ENCODE measurements at regions not wholly inside any gene's neighbourhood (a gene's known extent, or its start where the extent isn't known, plus 50 kb on each side); places are given as distances from the start of the nearest gene placed in this dataset.

DNA sequence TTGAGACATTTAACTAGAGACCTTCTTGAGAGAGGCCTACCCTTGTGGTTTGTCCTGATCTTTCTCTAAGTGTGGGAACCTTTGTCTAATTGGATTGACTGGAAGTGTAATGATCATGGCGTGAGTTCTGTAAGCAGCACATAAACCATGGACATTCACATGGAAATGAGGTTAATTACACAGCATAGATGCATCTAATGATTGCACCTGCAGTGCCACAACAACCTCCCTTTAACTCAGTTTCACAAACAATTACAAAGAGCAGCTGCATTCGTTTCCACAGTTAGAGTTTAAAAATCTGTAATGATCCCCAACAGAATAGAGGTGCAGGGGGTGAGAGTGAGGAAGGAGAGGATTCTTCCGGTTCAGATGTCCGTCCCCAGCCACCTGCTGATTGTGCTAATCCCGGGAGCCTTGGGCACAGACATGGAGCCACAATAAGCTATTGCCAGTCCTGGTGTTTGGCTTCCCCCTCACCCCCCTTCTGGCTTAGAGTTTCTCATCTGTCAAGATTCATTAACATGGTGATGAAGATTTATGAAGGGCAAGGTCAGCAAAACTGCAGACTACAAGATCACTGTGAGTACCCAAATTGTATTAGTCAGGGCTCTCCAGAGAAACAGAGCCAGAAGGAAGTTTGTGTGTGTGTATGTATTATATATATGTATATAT lies 659.2 kb upstream of the SOX9 start:
- intact Hi-C loops (cut with DNase I) = no loop called here
- no peak overlapping the region for H3K4me3 ChIP-seq
- no peaks in the 10 kb centered on the region for H3K27me3 ChIP-seq
- H3K4me1 ChIP-seq = no peaks in the 10 kb centered on the region
- no peak for TF ChIP-seq POLR2A (IDR thresholded peaks at IDR 0.05)
- TF ChIP-seq, protein P1, sequence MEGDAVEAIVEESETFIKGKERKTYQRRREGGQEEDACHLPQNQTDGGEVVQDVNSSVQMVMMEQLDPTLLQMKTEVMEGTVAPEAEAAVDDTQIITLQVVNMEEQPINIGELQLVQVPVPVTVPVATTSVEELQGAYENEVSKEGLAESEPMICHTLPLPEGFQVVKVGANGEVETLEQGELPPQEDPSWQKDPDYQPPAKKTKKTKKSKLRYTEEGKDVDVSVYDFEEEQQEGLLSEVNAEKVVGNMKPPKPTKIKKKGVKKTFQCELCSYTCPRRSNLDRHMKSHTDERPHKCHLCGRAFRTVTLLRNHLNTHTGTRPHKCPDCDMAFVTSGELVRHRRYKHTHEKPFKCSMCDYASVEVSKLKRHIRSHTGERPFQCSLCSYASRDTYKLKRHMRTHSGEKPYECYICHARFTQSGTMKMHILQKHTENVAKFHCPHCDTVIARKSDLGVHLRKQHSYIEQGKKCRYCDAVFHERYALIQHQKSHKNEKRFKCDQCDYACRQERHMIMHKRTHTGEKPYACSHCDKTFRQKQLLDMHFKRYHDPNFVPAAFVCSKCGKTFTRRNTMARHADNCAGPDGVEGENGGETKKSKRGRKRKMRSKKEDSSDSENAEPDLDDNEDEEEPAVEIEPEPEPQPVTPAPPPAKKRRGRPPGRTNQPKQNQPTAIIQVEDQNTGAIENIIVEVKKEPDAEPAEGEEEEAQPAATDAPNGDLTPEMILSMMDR (IDR thresholded peaks at IDR 0.05) = no peak
- 63% methylated on average over 5 of the region's 5 CpGs for WGBS (ENCODE audit: insufficient coverage, low coverage, low lambda C conversion rate, missing lambda C conversion rate)
- no peaks in the 10 kb centered on the region for H3K9me3 ChIP-seq
- no peaks in the 10 kb centered on the region for H3K36me3 ChIP-seq
- DNase-seq (no peak), ATAC-seq (no peak)
- H3K27ac ChIP-seq = no peak overlapping the region

GRCh38 chr17:71464241-71464640 lies 656.6 kb upstream of the SOX9 start:
- H3K27me3 ChIP-seq = no peaks in the 10 kb centered on the region
- WGBS (ENCODE audit: insufficient coverage, low coverage, low lambda C conversion rate, missing lambda C conversion rate) = 62% methylated on average over 4 of the region's 4 CpGs
- H3K4me1 ChIP-seq = no peaks in the 10 kb centered on the region
- H3K9me3 ChIP-seq = no peaks in the 10 kb centered on the region
- TF ChIP-seq, protein P1 (IDR thresholded peaks at IDR 0.05) = no peak
- no peak for TF ChIP-seq POLR2A (IDR thresholded peaks at IDR 0.05)
- ATAC-seq = no peak
- intact Hi-C loops (cut with DNase I) = no loop called here
- no peak overlapping the region for H3K4me3 ChIP-seq
- DNase-seq = no peak
- no peaks in the 10 kb centered on the region for H3K36me3 ChIP-seq
- no peak overlapping the region for H3K27ac ChIP-seq

GRCh38 chr17:71464751-71465150 lies 656.1 kb upstream of the SOX9 start:
- WGBS (ENCODE audit: insufficient coverage, low coverage, low lambda C conversion rate, missing lambda C conversion rate) = 60% methylated on average over 5 of the region's 5 CpGs
- H3K4me3 ChIP-seq = no peak overlapping the region
- intact Hi-C loops (cut with DNase I) = no loop called here
- no peaks in the 10 kb centered on the region for H3K9me3 ChIP-seq
- H3K4me1 ChIP-seq = no peaks in the 10 kb centered on the region
- no peak overlapping the region for H3K27ac ChIP-seq
- DNase-seq (no peak), ATAC-seq (no peak)
- H3K27me3 ChIP-seq = no peaks in the 10 kb centered on the region
- TF ChIP-seq, protein P1 (IDR thresholded peaks at IDR 0.05) = no peak
- TF ChIP-seq POLR2A (IDR thresholded peaks at IDR 0.05) = no peak
- H3K36me3 ChIP-seq = no peaks in the 10 kb centered on the region

- Histone ChIP-seq H3K4me3 (no peak overlapping the region), H3K27me3 (no peaks in the 10 kb centered on the region), H3K4me1 (no peaks in the 10 kb centered on the region), H3K9me3 (no peaks in the 10 kb centered on the region), H3K36me3 (no peaks in the 10 kb centered on the region), H3K27ac (no peak overlapping the region)
- TF ChIP-seq POLR2A (IDR thresholded peaks at IDR 0.05) = no peak
- TF ChIP-seq, protein P1 (IDR thresholded peaks at IDR 0.05) = no peak
- DNase-seq = peak in 1 of 3 donors; percentile 45
- intact Hi-C loops (cut with DNase I) = no loop called here
- 50% methylated on average over 2 of the region's 2 CpGs for WGBS (ENCODE audit: insufficient coverage, low coverage, low lambda C conversion rate, missing lambda C conversion rate)
- ATAC-seq = peak in 2 of 4 donors; percentile 16 to 67
Measured at GRCh38 chr17:71467719-71468118, 653.1 kb upstream of the SOX9 start.
